C4-2B (cell line): ENCODE measurements at regions not wholly inside any gene's neighbourhood (a gene's known extent, or its start where the extent isn't known, plus 50 kb on each side); places are given as distances from the start of the nearest gene placed in this dataset.

Source experiments
- H3K27ac ChIP-seq: fragments of 450-650 bp; 2 replicates; pipeline ENCODE4 v1.5.1; 2017
- ZFX ChIP-seq: fragments of 450-650 bp; IDR thresholded peaks from 2 replicates; pipeline ENCODE4 v1.6.1; 2017
- TF ChIP-seq, protein P1 (sequence below): fragments of 450-650 bp; conservative IDR thresholded peaks from 2 replicates; pipeline ENCODE4 v1.5.1; 2017; ENCODE audit warnings: mild to moderate bottlenecking

GRCh38 chr14:88130057-88130432, 125.1 kb downstream of the GPR65 start:
- H3K27ac ChIP-seq: no peak overlapping the region
- TF ChIP-seq, protein P1, sequence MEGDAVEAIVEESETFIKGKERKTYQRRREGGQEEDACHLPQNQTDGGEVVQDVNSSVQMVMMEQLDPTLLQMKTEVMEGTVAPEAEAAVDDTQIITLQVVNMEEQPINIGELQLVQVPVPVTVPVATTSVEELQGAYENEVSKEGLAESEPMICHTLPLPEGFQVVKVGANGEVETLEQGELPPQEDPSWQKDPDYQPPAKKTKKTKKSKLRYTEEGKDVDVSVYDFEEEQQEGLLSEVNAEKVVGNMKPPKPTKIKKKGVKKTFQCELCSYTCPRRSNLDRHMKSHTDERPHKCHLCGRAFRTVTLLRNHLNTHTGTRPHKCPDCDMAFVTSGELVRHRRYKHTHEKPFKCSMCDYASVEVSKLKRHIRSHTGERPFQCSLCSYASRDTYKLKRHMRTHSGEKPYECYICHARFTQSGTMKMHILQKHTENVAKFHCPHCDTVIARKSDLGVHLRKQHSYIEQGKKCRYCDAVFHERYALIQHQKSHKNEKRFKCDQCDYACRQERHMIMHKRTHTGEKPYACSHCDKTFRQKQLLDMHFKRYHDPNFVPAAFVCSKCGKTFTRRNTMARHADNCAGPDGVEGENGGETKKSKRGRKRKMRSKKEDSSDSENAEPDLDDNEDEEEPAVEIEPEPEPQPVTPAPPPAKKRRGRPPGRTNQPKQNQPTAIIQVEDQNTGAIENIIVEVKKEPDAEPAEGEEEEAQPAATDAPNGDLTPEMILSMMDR: no peak
- TF ChIP-seq ZFX: no peak
